HS-5 (cell line): ENCODE measurements at regions not wholly inside any gene's neighbourhood (a gene's known extent, or its start where the extent isn't known, plus 50 kb on each side); places are given as distances from the start of the nearest gene placed in this dataset.
"Not testable (repeated sequence)": the region's sequence is repeated elsewhere in the genome, so short reads cannot be mapped to it uniquely, and the experiment has no call there.

Experiments
- DNase-seq: peaks from one replicate; pipeline ENCODE4 v3.0.0-alpha.2; 2012; ENCODE audit warnings: low read depth

- DNase-seq, result no peak
Observed at GRCh38 chr6:156449128-156449527, 328.1 kb upstream of the ARID1B start.

DNA sequence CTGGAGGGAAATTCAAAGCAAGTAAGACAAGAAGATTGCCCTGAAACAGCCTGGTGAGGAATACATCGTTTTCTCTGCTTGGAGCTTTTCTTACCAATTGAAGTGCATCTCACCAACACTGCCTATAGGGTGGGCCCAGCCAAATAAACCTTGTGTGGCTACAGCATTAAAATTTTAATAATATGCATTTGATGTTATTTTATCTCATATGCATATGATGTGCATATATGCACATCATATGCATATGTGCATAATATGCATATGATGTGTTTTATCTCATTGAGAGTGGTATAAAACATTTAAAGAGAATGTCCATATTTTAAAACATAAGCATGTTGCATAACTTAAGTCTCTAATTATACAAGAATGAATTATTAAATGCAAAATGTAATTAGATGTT is 328.6 kb upstream of the ARID1B start:
- DNase-seq, result no peak

GRCh38 chr6:156440688-156441087 is 336.5 kb upstream of the ARID1B start:
- no peak for DNase-seq

GRCh38 chr6:156438350-156438923 is 338.7 kb upstream of the ARID1B start:
- no peak for DNase-seq

DNA sequence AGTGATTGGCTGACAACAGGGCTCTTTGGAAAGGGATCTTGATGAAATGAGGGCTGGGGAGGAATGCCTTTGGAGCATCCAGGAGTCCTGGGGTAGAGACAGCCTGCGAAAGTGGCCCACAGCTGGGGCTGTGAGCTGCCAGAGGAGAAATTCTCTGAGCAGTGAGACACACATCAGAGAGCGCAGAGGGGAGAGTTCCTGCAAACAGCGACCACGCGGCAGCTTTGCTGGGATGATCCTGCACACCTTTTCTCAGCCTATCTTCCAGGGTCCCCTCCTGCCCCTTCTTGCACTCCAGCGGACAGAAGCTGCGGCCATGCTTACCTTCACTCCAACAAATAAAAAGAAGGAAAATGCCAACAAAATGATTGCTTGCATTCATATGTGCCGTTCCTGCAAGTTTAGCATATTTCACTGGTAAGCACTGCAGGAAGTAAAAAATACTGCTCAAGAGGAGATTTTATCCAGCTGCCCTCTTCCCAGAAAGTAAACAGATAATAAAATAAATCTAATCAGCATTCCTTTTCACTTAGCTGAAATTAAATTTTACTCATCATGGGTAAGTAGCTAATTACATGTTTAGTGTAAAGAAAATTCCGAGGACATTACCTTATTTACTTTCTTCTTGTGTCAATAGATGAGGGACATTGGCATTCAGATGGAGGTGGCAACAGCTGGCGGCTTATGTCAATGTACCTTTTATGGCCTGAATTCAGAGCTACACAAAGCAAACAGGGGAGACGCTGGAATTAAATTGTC is 339.9 kb upstream of the ARID1B start:
- no peak for DNase-seq

- DNase-seq, result no peak
Observed at GRCh38 chr6:156434795-156435190, 342.4 kb upstream of the ARID1B start.

DNA sequence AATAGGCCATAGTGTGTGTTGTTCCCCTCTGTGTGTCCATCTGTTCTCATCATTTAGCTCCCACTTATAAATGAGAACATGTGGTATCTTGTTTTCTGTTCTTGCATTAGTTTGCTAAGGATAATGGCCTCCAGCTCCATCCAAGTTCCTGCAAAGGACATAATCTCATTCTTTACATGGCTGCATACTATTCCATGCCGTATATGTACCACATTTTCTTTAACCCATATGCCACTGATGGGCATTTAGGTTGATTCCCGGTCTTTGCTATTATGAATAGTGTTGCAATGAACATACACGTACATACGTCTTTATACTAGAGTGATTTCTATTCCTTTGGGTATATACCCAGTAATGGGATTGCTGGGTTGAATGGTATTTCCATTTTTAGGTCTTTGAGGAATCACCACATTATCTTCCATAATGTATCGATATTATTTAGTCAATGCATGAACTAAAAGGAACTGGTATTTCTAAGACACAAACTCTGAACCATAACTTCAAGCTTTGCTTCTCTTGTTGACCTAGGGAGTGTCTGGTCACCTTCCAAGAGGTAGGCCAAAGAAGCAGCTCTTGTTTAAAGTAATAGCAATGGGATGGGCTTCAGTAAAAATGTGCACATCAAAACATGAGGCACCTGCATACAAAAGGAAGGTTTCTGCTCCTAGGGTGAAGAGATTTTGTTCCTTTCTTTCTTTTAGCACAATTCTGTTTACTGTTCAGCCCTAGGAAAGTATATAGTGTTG is 343.0 kb upstream of the ARID1B start:
- DNase-seq, result no peak

GRCh38 chr6:156432543-156432942 is 344.6 kb upstream of the ARID1B start:
- DNase-seq, result no peak

GRCh38 chr6:156430386-156430785 is 346.8 kb upstream of the ARID1B start:
- DNase-seq, result no peak

DNA sequence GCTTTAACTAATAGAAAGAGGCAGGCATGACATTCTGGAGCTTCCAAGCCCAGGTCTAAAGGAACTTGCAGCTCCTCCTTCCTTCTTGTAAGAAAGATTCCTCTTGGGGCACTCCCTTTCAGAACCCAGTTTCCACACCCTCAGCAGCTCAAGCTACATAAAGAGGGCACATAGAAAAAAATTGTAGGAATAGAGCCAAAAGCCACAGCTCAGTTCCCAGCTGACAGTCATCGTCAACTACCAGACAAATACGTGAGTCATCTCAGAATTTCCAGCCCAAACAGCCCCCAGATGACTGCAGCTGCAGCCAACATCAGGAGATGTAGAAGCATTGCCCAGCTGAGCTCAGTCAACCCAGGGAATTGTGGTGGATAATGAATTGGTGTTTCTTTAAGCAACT is 349.8 kb upstream of the ARID1B start:
- peak; percentile 82 for DNase-seq

GRCh38 chr6:156425359-156426020 is 351.7 kb upstream of the ARID1B start:
- peak; percentile 30 for DNase-seq

GRCh38 chr6:156423829-156424228 is 353.3 kb upstream of the ARID1B start:
- no peak for DNase-seq

- DNase-seq, result no peak
Observed at GRCh38 chr6:156423075-156423474, 354.1 kb upstream of the ARID1B start.

- no peak for DNase-seq
Observed at GRCh38 chr6:156421933-156422332, 355.2 kb upstream of the ARID1B start.

DNA sequence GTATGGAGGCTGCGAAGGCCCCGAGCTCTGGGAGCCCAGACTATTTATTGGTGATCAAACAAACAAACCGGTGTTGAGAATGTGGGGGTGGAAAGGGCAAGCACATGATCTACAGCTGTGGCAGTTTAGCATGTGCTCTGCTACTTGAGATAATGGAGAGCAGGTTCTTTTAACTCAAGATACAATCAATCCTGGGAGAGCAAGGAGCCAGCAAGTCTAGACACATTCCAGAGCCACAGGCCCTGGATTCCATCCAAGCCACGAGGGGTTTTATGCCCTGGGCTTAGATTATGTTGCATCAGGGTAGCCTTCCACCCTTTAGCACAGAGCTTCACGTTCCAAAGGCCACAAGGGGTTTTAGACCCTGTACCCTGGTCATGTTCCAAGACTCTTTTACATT is 355.9 kb upstream of the ARID1B start:
- DNase-seq, result not testable (repeated sequence)

DNA sequence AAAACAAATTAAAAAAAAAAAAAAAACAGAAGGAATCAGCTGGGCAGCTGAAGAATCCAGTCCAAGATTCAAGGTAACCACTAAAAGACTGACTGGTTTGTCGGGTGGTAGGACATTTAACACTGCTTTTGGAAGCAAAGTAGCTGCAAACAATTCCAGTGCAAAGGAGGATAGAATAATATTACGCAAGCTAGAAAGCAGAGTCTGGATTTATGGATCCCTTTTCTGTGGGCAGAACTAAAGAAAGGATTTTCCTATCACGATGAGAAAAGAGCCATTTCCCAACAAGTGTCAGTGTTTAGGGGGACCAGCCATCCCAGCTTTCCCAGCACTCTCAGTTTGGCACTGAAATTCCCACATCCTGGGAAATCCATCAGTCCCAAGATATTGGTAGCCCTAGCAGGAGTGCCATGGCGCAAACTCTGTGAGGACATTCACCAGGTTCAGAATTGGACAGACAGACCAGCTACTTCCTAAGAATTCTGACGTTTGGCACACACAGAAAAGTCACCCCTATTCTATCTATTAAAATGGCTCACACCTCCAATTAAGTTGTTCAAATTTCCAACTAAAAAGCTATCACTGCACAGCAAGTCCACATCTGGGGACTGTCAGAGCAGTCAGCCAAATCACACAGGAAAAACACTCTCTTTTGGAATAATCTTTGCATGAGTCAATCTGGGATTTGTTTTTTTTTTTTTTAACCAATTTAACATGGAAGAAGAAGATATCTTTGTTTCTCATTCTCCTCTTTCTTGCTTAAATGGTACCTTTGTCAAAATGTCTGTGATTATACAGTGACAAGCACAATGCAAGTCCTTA is 356.8 kb upstream of the ARID1B start:
- peak; percentile 15 for DNase-seq

DNA sequence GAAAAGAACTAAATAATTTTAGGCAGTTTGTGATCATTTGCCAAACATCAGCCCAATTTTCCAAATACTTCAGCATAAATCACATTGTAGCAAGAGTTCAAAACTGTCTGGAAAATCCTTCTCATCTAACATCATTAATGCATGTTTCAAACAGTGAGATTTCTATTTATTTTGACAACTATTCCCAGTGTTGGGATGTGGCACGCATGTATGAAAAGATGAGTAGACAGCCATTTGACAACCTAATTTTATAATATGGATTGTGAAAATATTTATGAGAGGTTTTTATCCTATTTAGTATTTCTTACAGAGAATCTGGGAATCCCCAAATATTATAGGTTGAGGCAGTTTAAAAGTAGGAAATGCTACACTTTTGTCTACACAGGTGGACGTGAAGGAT is 357.6 kb upstream of the ARID1B start:
- no peak for DNase-seq

- DNase-seq, result no peak
Observed at GRCh38 chr6:156418253-156418652, 358.9 kb upstream of the ARID1B start.

GRCh38 chr6:156416391-156416790 is 360.8 kb upstream of the ARID1B start:
- no peak for DNase-seq

DNA sequence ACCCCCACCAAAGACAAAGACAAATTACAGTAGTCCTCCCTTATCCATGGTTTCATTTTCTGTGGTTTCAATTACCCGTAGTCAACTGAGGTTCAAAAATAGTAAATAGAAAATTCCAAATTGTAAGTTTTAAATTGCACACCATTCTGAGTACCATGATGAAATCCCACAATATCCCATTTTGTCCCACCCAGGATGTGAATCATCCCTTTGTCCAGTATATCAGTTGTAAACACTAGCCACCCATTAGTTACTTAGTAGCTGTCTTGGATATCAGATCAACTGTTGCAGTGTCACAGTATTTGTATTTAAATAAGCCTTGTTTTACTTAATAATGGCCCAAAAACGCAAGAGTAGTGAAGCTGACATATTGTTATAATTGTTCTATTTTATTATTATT is 364.0 kb upstream of the ARID1B start:
- DNase-seq, result no peak

- no peak for DNase-seq
Observed at GRCh38 chr6:156410649-156411048, 366.5 kb upstream of the ARID1B start.

DNA sequence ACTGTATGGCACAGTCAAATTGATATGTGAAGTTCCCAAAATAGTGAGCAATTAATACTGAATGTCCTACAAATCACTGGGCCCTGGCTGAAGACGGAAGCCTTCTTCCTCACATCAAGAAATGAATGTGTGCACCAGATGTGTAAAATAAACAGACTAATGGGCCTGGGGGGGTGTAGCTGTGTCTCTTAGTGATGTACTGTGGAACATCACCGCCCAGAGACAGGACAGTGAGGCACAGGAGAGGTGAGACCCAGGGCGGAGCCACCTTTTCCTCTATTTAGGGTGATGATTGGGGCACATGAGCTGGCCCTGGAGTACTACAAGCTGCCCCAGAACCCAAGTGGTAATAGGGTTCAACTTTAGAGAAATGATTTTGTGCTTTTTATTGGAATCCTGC is 368.5 kb upstream of the ARID1B start:
- DNase-seq, result no peak
